NCI-H128 (cell line): ENCODE measurements at regions not wholly inside any gene's neighbourhood (a gene's known extent, or its start where the extent isn't known, plus 50 kb on each side); places are given as distances from the start of the nearest gene placed in this dataset.

Source experiments
- DNase-seq: peaks from one replicate; lab custom pipeline; 2025; ENCODE audit not compliant: unreplicated experiment; lab: John Stamatoyannopoulos, UW

DNA sequence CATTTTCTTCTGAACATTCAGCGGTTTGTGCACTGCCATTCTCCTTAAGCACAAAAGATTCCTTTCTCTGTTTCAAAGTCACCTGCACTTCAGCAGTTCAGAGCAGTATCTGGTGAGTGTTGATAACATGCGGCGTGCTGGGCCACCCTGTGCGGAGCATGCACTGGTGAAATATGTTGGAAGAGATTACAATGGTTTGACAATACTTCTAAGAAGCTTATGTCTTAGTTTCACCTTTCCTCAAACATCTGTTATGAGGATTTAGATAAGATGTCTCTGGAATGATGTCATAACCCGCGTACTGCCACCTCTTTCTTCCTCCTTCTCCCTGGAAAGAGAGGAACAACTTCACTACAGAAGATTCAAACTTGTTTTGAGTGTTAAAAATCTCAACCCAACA is 650.3 kb downstream of the AJAP1 start:
- no peak for DNase-seq

DNA sequence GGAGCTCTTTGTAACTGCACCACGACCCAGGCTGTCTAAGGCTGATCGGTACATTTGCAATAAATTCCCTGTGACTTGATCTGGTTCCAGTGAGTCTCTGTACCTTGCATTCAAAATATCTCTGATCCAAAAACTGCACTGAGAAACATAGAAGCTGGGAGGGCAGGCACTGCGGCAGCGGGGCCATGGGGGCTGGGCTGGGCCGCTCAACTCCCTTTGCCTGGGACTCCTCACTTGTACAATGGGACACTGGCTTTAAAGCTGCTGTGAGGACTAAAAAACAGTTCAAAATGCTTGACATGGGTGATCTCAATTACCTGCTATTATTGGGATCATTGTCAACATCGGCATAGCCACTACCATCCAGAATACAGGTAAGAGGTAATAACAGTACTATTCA is 644.0 kb downstream of the AJAP1 start:
- DNase-seq, result no peak

DNA sequence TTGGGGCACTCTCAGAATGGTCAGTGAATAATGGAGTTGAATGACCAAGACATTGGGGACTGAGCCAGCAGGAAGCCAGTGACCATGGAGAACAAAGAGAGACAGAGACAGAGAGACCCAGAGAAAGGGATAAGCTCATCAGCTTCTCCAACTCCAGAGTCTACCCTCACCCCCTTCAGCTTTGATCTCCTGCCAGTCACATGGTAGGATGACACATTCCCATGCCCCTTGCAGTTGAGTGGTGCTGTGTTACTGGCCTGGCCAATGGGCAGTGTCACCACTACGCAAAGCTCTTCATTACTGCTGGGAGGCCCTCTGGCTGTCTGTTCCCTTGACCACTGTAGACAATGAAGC is 643.5 kb downstream of the AJAP1 start:
- DNase-seq, result no peak

DNA sequence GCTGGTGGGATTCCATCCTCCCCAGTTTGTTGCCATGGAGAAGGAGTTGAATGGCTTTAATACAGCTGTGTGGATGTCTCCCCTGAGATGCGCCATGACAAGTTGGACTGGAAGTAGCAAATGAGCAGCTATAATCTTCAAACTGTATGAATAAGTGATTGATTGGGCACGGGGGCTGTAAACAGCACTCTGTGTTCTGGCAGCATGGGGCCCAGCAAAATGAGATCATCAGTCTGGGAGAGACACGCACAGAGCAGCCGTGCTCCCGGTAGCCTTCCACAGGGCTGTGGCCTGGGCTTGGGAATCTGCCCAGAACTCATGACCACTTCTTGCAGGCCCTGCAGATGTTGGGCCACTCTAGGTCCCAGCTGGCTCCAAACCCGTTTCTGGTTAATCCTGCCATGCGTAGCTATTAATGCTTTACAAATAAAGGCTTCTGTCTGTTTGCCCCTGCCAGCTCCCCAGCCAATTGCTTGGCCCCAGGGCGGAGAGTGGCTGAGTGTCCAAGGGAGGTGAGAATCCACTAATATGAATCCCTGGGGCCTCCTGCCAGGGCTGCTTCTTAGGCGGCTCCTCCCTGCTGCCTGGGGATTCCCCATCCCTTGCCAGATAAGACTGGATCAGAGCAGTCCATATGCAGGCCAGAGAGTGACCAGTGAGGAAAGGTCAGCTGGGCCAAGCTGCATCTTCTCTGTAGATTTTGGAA is 642.9 kb downstream of the AJAP1 start:
- DNase-seq, result no peak

DNA sequence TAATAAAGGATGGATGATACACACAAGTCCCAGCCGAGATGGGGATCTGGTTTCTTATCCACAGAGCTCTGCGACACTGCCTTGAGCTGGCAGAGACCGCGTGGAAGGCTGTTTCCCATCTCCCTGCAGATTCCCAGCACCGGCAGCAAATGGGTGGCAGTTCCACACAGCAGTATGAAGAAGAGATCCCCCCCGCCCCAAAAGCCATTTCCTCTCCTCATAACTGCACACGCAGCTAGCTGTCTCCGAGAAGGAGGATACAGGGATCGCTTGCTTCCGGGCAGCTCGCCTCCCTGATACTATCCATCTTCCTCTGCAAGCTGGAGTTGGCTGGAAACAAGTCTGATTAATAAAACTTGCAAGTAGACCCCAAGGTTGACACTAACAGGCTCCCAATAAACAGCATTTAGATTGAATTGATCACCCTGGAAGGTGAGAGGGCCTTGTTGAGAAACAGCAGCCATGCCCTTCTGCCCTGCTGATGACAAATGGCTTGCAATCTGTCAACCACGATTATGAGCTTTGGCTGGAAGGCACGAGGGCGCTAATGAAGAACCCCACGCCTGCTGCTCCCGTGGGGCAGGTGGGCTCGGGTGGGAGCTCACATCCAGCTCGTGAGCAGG is 642.3 kb downstream of the AJAP1 start:
- no peak for DNase-seq

DNA sequence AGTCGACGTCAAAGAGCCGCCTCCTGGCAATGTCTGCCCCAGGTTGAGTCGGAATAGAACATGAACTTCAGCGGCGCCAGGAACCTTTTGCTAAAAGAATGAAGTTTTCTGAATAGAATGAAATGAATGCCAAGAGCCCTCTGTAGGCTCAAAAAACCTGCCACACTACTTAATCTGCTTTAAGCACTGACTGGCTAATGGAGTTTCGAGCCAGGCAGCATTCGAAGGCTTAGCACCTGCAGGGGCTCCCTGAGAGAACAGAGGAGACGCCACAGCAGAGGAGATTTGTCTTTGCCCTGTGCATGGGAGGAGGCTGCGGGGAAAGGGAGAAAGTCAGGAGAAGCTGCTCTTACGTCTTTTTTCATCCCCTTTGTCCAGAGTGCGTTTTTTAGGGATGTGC is 641.7 kb downstream of the AJAP1 start:
- DNase-seq, result no peak

DNA sequence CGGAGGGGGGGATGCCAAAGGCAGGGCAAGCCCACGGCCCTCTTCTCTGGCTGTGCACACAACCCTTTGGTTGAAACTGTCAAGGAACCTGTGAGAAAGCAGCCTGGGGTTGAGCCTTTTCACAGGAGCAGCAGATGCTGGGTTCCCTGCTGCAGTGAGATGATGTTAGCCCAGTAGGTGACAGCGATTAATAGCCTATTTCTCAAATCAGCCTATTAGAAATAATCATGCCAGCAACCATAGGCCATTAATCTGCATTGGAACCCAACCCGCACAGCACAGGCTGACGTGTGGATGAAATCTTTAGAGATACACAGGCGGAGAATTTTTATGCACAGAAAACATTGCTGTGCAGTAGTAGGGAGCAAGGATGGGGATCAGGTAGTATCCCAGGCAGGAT is 637.5 kb downstream of the AJAP1 start:
- DNase-seq, result no peak

DNA sequence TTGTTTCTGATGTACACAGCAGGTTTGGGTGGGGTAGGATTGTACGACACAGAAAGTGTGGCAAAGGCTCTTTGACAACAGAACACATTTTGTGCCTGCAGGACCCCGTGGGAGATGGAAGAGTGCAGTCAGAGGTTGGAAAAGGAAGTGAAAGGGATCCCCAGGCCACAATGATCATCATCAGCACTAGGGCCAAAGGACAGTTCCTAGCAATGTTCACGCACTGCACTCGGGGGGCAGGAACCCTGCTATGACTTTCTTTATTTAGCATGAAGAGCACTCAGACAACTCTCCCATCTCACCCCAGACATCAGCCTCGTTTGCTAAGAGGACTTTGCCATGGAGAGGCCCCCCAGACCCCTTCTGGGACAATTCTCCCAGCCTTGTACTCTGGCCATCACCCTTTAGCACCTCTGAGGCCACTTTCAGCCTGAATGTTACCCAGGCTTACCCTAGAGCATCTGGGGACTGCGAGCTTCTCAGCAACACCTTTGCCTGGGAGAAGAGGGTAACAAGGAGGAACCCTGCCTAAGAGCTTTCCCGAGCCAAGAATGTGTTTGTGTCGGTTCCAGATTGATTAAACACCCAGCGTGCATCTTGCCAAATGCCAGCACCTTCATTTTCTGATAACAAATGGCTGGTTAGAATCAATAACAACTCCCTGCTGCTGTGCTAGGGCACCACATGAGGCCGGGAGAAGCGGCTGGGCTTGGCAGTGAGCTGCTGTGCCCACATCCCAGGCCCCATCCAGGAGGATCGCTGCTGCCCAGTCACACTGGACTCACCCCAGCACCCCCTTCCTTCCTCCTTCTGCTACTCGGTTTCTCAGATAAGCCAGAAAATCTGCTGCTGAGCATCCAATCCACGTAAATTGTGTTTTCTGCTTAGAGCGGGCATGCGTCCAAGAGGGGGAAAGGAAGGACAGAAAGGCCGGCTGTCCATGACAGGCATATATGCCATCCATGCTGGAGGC is 633.1 kb downstream of the AJAP1 start:
- DNase-seq, result no peak

DNA sequence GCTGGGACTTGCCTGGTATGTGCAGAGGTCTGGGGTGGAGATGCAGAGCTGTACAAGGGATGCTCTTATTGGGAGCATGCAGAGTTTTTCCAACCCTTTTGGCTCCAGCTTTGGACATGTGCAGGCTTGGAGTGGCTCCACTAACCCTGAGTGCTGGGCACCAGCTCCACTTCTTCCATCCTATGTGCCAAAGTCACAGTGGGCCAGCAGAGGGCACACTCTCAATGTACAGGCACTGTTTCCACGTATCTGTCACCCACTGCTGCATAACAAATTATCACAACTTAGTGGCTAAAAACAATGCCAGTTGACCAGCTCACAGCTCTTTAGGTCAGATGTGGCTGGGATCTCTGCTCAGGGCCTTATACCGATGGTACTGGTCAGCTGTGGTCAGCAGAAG is 631.8 kb downstream of the AJAP1 start:
- no peak for DNase-seq

DNA sequence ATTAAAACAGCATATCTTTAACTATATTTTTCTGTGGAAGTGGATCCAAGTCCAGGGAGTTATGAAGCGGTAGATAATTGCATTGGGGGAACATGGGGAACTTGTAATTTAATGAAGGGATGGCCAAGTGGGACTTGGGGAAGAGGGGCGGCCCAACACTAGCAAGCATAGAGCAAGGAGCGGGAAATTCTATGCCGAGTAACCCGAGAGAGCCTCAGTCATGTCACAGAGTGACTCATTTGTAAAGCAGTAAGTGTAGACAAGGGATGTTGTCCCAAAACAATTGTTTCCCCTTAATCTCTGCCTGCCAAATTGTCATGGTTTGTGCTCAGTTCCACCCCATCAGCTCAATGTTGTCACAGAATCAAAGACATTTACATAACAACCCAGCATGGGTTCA is 620.1 kb downstream of the AJAP1 start:
- no peak for DNase-seq

DNA sequence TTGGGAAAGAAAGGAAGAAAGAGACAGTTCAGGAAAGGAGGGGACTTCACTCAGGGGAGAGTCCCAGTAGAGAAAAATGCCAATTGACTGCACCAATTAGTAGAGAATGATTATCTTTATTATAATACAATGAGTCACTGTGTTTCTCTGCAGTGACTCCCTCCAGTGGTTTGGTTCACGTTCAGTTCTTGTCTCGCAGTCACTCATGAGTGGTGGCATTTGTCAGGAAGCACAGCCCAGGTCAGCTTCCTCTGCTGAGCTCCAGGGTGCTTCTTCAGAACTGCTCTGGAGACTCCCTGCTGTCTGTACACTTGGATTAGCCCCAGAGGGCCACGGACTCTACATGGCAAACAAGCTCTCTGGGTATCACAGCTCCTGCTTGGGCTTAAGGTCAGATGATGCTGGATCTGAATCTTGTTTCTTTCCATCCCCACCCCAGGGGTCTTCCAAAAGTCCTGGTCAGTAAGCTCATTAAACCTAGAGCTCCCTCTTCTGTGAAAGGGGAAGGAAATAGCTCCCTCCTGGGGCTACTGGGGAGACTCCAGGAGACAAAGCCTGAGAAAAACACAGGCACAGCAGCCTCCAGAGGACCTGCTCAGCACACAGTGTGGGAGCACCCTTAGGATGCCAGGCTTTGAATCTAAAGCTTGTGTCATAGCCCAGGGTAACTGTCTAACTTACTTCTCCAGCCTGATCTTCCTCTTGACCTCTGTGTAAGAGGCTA is 619.0 kb downstream of the AJAP1 start:
- no peak for DNase-seq

DNA sequence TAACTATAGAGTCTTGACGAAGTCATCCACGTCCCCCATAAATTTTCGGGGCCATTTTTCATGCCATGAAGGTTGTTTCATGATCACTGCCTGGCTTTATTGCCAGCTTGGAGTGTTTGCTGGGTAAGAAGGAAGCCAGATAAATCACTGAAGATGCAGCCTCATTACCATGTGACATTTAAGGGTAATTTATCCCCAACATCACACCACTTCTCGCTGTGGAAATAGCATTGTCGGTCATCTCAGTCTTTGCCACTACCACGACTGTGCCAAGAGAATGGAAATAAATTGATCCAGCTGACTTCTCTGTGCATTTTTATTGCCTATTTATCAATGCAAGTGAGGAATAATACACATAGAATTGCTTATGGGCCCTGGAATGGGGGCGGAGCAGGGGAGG is 617.9 kb downstream of the AJAP1 start:
- no peak for DNase-seq

DNA sequence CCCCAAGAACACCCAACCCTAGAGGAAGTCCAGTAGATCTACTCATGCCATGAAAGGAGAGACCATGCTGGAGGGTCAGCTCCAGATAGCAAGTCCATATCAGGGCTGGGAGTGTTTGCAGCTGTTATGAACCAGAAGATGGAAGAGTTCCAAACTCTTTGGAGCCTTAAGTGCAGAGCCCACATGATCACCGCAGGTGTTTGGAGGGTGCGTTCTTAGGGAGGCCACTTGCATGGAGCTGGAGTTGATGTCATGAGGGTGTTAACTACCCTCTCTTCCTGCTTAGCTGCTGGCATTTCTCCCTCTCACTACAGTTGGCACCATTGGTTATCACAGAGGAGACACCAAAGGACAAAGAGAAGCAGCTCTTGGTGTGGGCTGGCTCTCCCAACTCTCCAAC is 616.9 kb downstream of the AJAP1 start:
- DNase-seq, result no peak

DNA sequence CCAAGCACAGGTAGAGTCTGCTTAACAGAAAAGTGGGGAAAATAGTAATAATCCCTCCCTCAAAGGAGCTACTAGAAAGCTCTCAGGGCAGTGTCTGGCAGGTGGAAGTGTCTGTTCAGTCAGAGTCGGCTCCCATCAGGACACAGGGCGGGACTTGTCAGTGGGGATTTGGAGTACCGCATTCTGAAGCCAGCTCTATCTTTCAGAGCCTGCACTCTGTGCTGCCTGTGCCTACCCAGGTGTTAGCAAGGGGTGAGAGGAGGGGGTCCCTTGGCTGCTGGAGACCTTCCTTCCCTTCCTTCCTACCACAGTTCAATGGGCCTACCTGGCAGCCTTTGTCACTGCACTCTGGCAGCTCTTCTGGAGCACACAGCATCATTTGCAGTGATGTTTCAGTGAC is 615.5 kb downstream of the AJAP1 start:
- no peak for DNase-seq

DNA sequence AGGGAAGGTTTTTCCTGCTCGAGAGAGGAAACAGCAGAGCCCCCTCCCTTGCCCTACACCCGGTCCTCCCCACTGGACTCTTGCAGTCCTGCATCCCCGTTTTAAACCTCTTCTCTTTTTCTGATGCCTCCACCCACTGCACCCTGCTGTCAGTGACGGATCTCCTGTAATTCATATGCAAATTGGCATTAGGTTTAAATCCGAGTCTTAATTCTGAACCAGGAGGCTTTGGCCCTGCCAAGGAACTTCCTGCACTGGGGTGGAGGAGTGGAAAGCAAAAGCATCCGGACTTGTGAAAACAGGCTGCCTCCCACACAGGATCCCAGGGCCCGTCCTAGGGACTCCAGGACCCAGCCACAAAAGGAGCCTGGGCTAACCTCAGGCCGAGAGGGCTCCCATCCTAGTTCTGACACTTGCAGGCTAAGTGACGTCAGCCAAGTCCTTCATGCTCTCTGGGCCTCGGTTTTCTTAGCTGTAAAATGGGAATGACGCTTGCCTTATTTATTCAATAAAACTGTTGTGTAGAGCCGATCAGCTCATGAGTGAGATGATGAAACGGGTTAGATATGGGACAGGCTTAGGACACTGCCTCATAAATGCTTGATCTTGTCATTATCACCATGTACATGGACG is 613.3 kb downstream of the AJAP1 start:
- no peak for DNase-seq

DNA sequence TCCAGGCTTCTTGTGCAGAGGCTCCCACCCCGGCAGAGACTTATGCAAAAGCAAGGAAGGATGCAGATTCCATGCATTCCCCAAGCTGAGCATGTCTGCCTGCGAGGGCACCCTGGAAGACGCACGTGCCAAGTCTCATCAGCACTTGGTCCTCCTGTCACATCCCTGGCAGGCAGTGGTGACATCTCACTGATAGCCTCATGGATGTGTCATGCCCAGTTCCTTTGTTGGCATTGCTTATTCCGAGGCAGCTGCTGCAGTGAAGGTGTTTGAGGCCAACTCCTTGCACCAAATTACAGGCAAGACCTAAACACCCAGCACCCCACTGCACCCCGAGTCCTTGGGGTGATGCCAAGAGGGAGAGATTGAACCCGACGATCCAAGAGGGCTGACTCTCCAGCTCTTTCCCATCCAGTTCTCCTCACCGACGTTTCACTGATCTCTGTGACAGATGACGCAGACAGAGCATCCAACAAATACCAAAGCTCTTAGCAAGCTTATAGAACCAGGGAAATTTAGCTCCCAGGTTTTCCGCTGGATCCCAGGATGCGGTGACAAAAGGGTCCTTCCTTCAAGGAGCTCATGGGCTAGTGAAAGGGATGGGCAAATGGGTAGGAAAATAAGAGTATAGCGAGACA is 611.1 kb downstream of the AJAP1 start:
- no peak for DNase-seq

DNA sequence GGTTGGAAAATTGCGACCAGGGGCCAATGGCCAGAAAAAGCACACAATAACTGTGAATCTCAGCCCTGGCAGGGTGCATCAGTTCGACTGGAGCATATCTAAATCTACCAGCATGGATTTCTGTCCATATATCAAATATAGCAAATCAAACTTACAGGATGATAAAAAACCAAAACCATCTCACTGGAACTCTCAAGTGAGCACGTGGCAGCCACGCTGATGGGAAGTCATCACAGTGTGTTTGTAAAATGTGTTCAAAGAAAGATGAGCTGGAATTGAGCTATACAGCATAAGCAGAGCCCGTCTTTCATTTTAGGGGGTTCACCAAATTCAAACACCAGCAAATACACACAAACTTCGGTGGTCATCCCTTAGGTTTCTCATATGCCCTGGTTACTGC is 610.1 kb downstream of the AJAP1 start:
- no peak for DNase-seq

DNA sequence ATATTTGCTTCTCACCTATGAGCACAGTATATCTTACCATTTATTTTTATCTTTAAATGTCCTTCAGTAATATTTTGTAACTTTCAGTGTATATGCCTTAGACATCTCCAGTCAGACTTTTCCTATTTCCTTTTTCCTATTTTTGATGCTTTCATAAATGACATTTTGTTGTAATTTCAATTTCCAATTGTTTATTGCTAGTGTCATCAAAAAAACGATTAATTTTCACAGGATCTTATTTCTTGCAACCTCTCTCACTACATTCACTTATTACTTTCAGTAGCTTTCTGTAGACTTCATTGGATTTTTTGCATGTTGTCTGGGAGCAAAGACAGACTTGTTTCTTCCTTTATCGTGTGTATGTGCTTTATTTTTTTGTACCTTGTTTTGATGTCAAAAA is 602.4 kb downstream of the AJAP1 start:
- no peak for DNase-seq

DNA sequence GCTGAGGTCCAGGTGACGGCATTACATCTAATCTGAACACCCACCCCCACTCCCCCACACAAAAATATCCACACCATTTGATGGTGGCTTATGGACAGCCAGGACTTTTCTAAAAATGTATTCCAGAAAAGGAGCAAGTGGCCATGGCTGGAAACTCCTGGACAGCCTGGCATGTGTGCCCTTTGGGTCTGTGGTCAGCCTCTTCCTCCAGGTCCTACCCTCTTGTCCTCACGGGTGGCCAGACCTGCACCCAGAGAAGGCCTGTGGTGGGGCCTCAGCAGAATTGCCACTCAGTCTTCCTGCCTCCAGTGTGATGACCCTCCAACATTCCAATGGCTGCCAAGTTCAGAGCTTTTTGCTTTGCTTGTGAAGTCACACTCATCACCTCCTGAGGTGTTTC is 600.6 kb downstream of the AJAP1 start:
- DNase-seq, result no peak

DNA sequence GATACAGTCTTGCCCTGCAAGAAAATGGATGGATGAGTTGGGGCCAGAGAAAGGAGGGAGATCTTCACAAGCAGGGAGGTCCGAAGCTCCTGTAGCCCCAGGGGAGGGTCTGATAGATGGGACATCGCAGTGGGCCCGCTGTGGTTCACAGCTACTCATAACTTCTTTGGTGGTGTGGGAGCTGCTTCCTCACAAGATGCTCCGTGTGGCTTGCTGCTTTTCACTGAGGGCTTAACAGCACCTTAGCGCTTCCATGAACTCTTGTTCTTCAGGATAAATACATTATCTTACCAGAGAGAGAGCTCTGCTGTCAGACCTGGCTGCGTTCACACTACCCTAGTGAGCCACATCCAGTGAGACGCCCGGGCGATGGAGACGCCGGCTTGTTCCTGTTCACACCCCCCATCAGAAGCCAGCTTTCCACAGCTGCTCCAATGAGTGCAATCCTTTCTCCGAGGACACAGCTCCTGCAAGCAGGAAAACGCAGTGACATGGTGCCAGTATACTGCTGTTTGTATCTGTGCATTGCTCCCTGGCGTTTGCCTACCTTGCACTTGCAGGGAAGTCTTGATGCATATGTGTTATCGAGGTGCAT is 599.8 kb downstream of the AJAP1 start:
- no peak for DNase-seq
